Activated CD4-positive, alpha-beta T cell treated with anti-CD3 and anti-CD28 coated beads, Interleukin-2, amount 10 ng/mL, durations not matched to agents 7 days and 5 days (primary cell): ENCODE measurements at regions not wholly inside any gene's neighbourhood (a gene's known extent, or its start where the extent isn't known, plus 50 kb on each side); places are given as distances from the start of the nearest gene placed in this dataset.

ENCODE experiments used
- CTCF ChIA-PET: fragments of 350-600 bp; sonication (Branson Sonifier 250); formaldehyde crosslinking; loops from one replicate; lab custom pipeline; 2021; ENCODE audit warnings: antibody characterized with exemption; lab: Charles Lee
- POLR2A ChIA-PET: fragments of 350-600 bp; sonication (Branson Sonifier 250); formaldehyde crosslinking; loops from one replicate; lab custom pipeline; 2021; ENCODE audit warnings: antibody characterized with exemption; lab: Charles Lee
- DNase-seq: peaks from one replicate; pipeline ENCODE4 v3.0.0-alpha.2; 2020
- H3K27ac Mint-ChIP-seq: one replicate; pipeline ENCODE4 v1.8.0; 2021; ENCODE audit warnings: mild to moderate bottlenecking, moderate library complexity, mixed read lengths
- H3K27me3 Mint-ChIP-seq: one replicate; pipeline ENCODE4 v1.8.0; 2021; ENCODE audit warnings: mixed read lengths
- H3K36me3 Mint-ChIP-seq: one replicate; pipeline ENCODE4 v1.8.0; 2021; ENCODE audit warnings: low read depth, mixed read lengths
- H3K4me1 Mint-ChIP-seq: one replicate; pipeline ENCODE4 v1.8.0; 2021; ENCODE audit warnings: mixed read lengths
- H3K4me3 Mint-ChIP-seq: one replicate; pipeline ENCODE4 v1.8.0; 2021; ENCODE audit warnings: mild to moderate bottlenecking, moderate library complexity, mixed read lengths
- H3K9me3 Mint-ChIP-seq: one replicate; pipeline ENCODE4 v1.8.0; 2021; ENCODE audit warnings: mixed read lengths

- no peak overlapping the region for H3K27ac Mint-ChIP-seq
- ChIA-PET CTCF (no interaction called here), POLR2A (no interaction called here)
- peaks cover 3% of the 10 kb centered on the region for H3K27me3 Mint-ChIP-seq
- H3K36me3 Mint-ChIP-seq = no peaks in the 10 kb centered on the region
- no peak overlapping the region for H3K4me3 Mint-ChIP-seq
- DNase-seq = no peak
- H3K4me1 Mint-ChIP-seq = peaks cover 6% of the 10 kb centered on the region
- H3K9me3 Mint-ChIP-seq = no peaks in the 10 kb centered on the region
Measured at GRCh38 chr16:86960266-86960665, 356.9 kb downstream of the C16orf95 start.

DNA sequence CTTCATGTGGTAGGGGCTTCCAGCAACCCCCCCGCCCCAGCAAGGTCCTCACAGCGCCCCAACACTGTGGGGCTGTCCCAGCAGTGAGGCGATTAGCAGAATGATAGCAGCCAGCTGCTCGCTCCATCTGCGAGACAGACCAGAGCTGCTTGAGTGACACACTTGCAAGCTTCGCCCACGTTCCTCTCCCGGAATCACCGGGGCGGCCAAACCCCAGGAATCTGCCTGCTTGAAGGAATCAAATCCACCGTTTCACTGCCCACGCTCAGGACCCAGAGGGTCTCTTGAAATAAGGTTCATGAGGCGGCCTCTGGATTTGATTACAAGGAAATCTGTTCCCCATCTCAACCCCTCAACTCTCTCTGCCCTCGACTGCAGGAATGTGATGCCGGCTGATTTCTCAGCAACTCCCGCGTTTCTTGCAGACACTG is 356.0 kb downstream of the C16orf95 start:
- CTCF ChIA-PET = no interaction called here
- Mint-ChIP-seq H3K4me1 (peaks cover 4% of the 10 kb centered on the region), H3K9me3 (no peaks in the 10 kb centered on the region)

GRCh38 chr16:86962259-86962658 is 354.9 kb downstream of the C16orf95 start:
- H3K27me3 Mint-ChIP-seq = peaks cover 3% of the 10 kb centered on the region
- CTCF ChIA-PET = no interaction called here

More for the DNA sequence above, 356.0 kb downstream of the C16orf95 start:
- POLR2A ChIA-PET = no interaction called here
- peaks cover 3% of the 10 kb centered on the region for H3K27me3 Mint-ChIP-seq
- no peak overlapping the region for H3K27ac Mint-ChIP-seq
- DNase-seq = no peak
- no peaks in the 10 kb centered on the region for H3K36me3 Mint-ChIP-seq
- H3K4me3 Mint-ChIP-seq = no peak overlapping the region

GRCh38 chr16:86962913-86963312 is 354.3 kb downstream of the C16orf95 start:
- no peaks in the 10 kb centered on the region for H3K9me3 Mint-ChIP-seq
- peaks cover 3% of the 10 kb centered on the region for H3K27me3 Mint-ChIP-seq
- DNase-seq = no peak
- POLR2A ChIA-PET = no interaction called here
- H3K4me3 Mint-ChIP-seq = no peak overlapping the region
- H3K27ac Mint-ChIP-seq = no peak overlapping the region
- CTCF ChIA-PET = interaction anchor here (0.6 kb wide), 1 partner anchor 117 kb away, joined by 3 read pairs; no protein-coding TSS in a partner anchor
- no peaks in the 10 kb centered on the region for H3K4me1 Mint-ChIP-seq
- no peaks in the 10 kb centered on the region for H3K36me3 Mint-ChIP-seq

More at GRCh38 chr16:86962259-86962658, 354.9 kb downstream of the C16orf95 start:
- no peaks in the 10 kb centered on the region for H3K4me1 Mint-ChIP-seq
- POLR2A ChIA-PET = no interaction called here
- H3K9me3 Mint-ChIP-seq = no peaks in the 10 kb centered on the region
- no peak for DNase-seq
- no peak overlapping the region for H3K4me3 Mint-ChIP-seq
- no peak overlapping the region for H3K27ac Mint-ChIP-seq
- no peaks in the 10 kb centered on the region for H3K36me3 Mint-ChIP-seq

DNA sequence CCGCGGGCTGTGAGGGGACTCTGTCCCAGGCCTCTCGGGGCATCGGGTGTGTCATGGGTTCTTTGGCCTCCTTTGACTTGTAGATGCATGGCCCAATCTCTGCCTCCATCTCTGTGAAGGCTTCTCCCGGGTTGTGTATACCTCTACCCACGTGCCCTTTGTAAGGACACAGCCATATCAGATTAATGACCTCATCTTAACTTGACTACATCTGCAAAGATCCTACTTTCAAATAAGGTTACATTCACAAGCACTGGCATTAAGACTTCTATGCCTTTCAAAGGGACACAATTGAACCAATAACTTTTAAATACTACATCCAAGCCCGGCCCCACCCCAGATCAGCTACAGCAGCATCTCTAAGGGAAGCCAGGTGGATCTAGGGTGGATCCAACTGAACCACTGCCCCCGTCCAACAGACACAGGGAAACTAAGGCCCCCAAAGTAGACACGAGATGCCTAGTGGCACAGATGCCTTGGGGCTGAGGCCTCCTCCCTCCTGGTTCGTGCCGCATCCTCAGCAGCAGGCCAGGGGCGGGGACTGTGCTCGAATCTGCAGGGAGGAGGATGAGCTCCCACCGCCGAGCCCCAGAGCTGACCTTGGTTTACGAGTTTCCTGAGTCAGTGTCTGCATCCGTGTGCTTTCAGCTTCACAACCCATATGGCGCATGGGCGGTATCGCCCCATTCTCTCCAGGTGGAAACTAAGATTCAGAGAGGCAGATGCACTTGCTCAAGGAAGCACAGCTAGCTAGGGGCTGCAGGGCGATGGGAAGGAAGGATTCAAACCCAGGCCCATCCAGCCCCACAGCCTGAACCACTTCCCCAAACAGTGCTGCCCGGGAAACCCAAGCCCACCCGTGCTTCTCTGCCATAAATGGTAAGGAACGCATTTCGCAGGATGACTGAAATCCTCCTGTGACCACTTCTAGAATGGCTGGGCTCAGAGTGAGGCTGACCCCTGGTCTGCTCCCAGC is 353.3 kb downstream of the C16orf95 start:
- H3K4me3 Mint-ChIP-seq = no peak overlapping the region
- no peaks in the 10 kb centered on the region for H3K4me1 Mint-ChIP-seq
- POLR2A ChIA-PET = no interaction called here
- CTCF ChIA-PET = interaction anchor here (0.6 kb wide), 1 partner anchor 116 kb away, joined by 3 read pairs; no protein-coding TSS in a partner anchor
- H3K9me3 Mint-ChIP-seq = no peaks in the 10 kb centered on the region
- H3K27me3 Mint-ChIP-seq = peaks cover 3% of the 10 kb centered on the region
- no peaks in the 10 kb centered on the region for H3K36me3 Mint-ChIP-seq
- DNase-seq = no peak
- H3K27ac Mint-ChIP-seq = no peak overlapping the region

- Mint-ChIP-seq H3K27me3 (no peaks in the 10 kb centered on the region), H3K4me1 (no peaks in the 10 kb centered on the region), H3K27ac (no peak overlapping the region), H3K4me3 (no peak overlapping the region), H3K36me3 (no peaks in the 10 kb centered on the region), H3K9me3 (no peaks in the 10 kb centered on the region)
- ChIA-PET CTCF (no interaction called here), POLR2A (no interaction called here)
- no peak for DNase-seq
Measured at GRCh38 chr16:86964796-86965241, 352.4 kb downstream of the C16orf95 start.

DNA sequence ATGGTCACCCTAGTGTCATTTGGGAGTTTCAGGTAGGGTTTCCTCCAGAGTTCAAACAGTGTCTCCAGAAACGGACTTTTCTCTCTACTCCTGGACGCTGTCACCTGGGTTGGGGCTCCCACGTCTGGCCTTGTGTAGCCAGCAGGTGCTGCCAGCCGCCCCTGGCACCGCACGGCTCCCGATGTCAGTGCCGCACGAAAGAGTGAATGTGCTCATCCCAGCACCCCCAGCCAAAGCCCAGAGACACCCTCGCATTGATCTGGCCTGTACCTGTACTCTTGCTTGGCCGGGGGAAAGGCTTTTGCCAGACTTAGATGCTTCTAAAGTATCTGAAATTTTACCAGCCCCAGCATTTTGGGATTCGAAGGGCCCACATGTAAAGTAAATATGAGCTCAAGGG is 351.9 kb downstream of the C16orf95 start:
- ChIA-PET POLR2A (no interaction called here), CTCF (no interaction called here)
- no peaks in the 10 kb centered on the region for H3K4me1 Mint-ChIP-seq
- H3K27me3 Mint-ChIP-seq = no peaks in the 10 kb centered on the region
- DNase-seq = no peak
- H3K4me3 Mint-ChIP-seq = no peak overlapping the region
- no peaks in the 10 kb centered on the region for H3K36me3 Mint-ChIP-seq
- H3K9me3 Mint-ChIP-seq = no peaks in the 10 kb centered on the region
- H3K27ac Mint-ChIP-seq = no peak overlapping the region

GRCh38 chr16:86965840-86966550 is 351.2 kb downstream of the C16orf95 start:
- Mint-ChIP-seq H3K36me3 (no peaks in the 10 kb centered on the region), H3K4me3 (no peak overlapping the region), H3K4me1 (no peaks in the 10 kb centered on the region), H3K9me3 (no peaks in the 10 kb centered on the region), H3K27ac (no peak overlapping the region), H3K27me3 (no peaks in the 10 kb centered on the region)
- DNase-seq = no peak
- ChIA-PET POLR2A (no interaction called here), CTCF (no interaction called here)

DNA sequence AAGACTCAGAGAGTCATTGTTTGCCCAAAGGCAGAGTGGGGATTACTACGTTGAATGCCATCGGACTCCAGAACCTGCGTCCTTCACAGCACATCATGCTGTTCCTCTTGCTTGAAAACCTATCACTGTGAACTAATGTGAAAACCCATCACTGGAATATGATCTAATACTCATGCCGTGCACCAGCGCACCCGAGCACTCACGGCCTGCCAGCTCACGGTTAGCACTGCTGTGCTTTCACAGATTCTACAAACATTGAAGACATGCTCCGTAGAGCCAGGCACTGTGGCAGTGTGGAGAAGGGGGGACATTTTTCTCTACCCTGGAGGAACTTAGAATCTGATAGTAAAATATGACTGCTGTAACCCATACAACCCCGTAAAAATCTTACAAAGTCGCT is 350.4 kb downstream of the C16orf95 start:
- POLR2A ChIA-PET = no interaction called here
- no peaks in the 10 kb centered on the region for H3K4me1 Mint-ChIP-seq
- H3K4me3 Mint-ChIP-seq = no peak overlapping the region
- H3K27ac Mint-ChIP-seq = no peak overlapping the region
- H3K9me3 Mint-ChIP-seq = no peaks in the 10 kb centered on the region
- no peaks in the 10 kb centered on the region for H3K27me3 Mint-ChIP-seq
- no peaks in the 10 kb centered on the region for H3K36me3 Mint-ChIP-seq
- CTCF ChIA-PET = no interaction called here
- no peak for DNase-seq

DNA sequence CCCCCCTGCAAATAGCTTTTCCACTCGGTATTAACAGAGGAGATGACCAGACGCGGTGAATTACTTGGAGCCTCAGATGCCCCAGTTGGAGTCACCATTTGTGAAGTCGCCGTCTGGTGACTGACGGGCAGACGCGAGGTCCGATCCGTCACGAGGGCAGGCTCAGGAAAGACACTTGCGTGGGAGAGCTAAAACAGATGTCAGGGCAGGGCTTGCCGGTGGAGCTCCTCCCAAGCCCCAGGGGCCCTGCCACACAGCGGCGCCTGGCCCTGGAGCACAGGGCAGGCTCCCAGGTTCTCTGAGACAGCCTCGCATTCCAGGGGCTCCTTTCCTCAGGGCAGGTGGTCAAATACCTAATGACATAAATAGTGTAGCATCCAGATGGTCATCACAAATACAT is 348.3 kb downstream of the C16orf95 start:
- no peaks in the 10 kb centered on the region for H3K36me3 Mint-ChIP-seq
- H3K27me3 Mint-ChIP-seq = no peaks in the 10 kb centered on the region
- no peak for DNase-seq
- H3K4me1 Mint-ChIP-seq = no peaks in the 10 kb centered on the region
- peaks cover 2% of the 10 kb centered on the region for H3K9me3 Mint-ChIP-seq
- CTCF ChIA-PET = no interaction called here
- POLR2A ChIA-PET = no interaction called here
- no peak overlapping the region for H3K4me3 Mint-ChIP-seq
- no peak overlapping the region for H3K27ac Mint-ChIP-seq

DNA sequence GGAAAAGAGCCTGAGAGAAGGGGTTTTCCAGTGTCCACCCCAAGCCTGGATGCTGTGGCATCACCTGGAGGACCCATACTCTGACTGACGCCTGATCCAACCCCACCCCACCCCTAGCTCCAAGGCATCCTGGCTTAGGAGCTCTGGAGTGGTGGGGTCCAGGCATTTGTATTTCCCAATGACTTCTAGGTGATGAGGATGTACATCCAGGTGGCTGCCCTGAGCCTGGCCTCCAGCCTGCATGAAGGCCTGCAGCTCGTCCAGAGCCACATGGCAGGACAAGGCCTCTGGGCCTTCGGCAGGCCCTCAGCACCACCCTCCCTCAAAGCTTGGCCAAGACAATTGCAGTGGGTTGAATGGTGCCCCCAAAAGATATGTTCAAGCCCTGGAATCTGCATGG is 347.5 kb downstream of the C16orf95 start:
- H3K36me3 Mint-ChIP-seq = no peaks in the 10 kb centered on the region
- H3K4me3 Mint-ChIP-seq = no peak overlapping the region
- no peak for DNase-seq
- ChIA-PET CTCF (no interaction called here), POLR2A (no interaction called here)
- no peaks in the 10 kb centered on the region for H3K4me1 Mint-ChIP-seq
- H3K9me3 Mint-ChIP-seq = peaks cover 2% of the 10 kb centered on the region
- no peak overlapping the region for H3K27ac Mint-ChIP-seq
- no peaks in the 10 kb centered on the region for H3K27me3 Mint-ChIP-seq

DNA sequence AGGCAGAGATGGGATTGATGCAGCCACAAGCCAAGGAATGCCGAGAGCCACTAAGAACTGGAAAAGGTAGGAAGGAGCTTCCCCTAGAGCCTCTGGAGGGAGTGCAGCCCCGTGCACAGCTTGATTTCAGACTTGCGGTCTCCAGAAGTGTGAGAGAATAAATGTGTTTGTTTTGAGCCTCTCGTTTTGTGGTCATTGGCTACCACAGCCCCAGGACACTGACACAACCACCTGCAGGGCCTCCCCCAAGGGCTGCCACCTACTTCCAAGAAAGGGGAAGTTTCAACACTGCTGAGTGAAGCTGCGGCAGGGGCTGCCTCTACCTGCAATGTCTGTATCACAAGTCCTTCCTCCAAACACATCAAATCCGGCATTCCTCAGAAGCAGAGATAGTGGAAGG is 346.9 kb downstream of the C16orf95 start:
- Mint-ChIP-seq H3K4me1 (no peaks in the 10 kb centered on the region), H3K36me3 (no peaks in the 10 kb centered on the region), H3K27me3 (no peaks in the 10 kb centered on the region), H3K9me3 (peaks cover 2% of the 10 kb centered on the region), H3K4me3 (no peak overlapping the region), H3K27ac (no peak overlapping the region)
- ChIA-PET CTCF (no interaction called here), POLR2A (no interaction called here)
- no peak for DNase-seq

DNA sequence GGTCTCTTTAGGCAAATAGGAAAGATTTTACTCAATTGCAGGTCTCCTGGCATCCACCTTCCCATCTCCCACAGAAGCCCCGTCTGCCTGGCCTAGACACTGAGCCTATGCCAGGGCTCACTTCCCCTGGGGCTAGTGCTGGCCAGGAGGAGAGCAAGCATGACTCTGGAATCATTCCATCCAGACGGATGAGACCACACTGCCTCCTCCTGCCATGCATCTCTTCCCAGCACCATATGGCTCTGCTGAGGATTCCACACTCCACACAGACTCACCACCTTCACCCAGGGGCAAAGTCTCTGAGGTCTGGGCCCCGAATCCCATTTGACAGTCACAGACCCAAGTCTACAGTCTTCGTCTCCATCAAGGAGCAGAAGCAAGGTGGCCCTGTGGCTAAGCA is 346.5 kb downstream of the C16orf95 start:
- no peak for DNase-seq
- ChIA-PET CTCF (no interaction called here), POLR2A (no interaction called here)

More for the DNA sequence above, 346.5 kb downstream of the C16orf95 start:
- Mint-ChIP-seq H3K27me3 (no peaks in the 10 kb centered on the region), H3K4me1 (no peaks in the 10 kb centered on the region), H3K36me3 (no peaks in the 10 kb centered on the region), H3K9me3 (peaks cover 2% of the 10 kb centered on the region), H3K4me3 (no peak overlapping the region), H3K27ac (no peak overlapping the region)
